Right lobe of liver (tissue), 6 donors: ENCODE measurements at regions not wholly inside any gene's neighbourhood (a gene's known extent, or its start where the extent isn't known, plus 50 kb on each side); places are given as distances from the start of the nearest gene placed in this dataset.

Source experiments
- ATAC-seq, 4 donors: fragments of 200-7000 bp; cut with Tn5 transposase; one replicate each; pipeline ENCODE4 v1.9.1; 2020; ENCODE audit warnings: mild to moderate bottlenecking in 4 of 4, moderate library complexity in 4 of 4
- DNase-seq, 3 donors: peaks; one replicate each; pipeline ENCODE4 v3.0.0-alpha.2; 2020
- H3K27ac ChIP-seq, 3 donors: fragments of 200-600 bp; one replicate each; pipeline ENCODE4 v1.8.0; 2022
- H3K27me3 ChIP-seq, 2 donors: fragments of 200-600 bp; one replicate each; pipeline ENCODE4 v1.8.0; 2022
- H3K36me3 ChIP-seq, 4 donors: fragments of 200-600 bp; sonication (generic) in 1 of 4; one replicate each; pipeline versions ENCODE4 v1.5.1 to v1.8.0; 2017 to 2022; ENCODE audit warnings: control low read depth in 1 of 4
- H3K4me1 ChIP-seq, 4 donors: fragments of 200-600 bp; sonication (generic) in 1 of 4; one replicate each; pipeline versions ENCODE4 v1.5.1 to v1.8.0; 2017 to 2022; ENCODE audit warnings: control low read depth in 1 of 4
- H3K4me3 ChIP-seq, 3 donors: fragments of 200-600 bp; one replicate each; pipeline ENCODE4 v1.8.0; 2022
- H3K9me3 ChIP-seq, 4 donors: fragments of 200-600 bp; sonication (generic) in 1 of 4; one replicate each; pipeline versions ENCODE4 v1.5.1 to v1.8.0; 2017 to 2022; ENCODE audit warnings: control low read depth in 1 of 4
- POLR2A ChIP-seq: fragments of 450-650 bp; IDR thresholded peaks from one replicate; pipeline ENCODE4 v1.6.1; 2017; ENCODE audit warnings: antibody characterized with exemption, mild to moderate bottlenecking
- WGBS: methylation state at CpG from one replicate; pipeline ENCODE4 v1.1.6; 2018; ENCODE audit warnings: low coverage, low lambda C conversion rate; ENCODE audit not compliant: insufficient coverage; ENCODE audit errors: missing lambda C conversion rate; 5-methylcytosine and 5-hydroxymethylcytosine counted together
- intact Hi-C, 2 donors: fragments of 100-400 bp; cut with DNase I; formaldehyde crosslinking; loops; one replicate each; pipeline versions ENCODE4 v1.11.2 to v1.14.1; 2022
- TF ChIP-seq, protein P1 (sequence below), 4 donors: fragments of 200-600 bp in 3 of 4; fragments of 450-650 bp in 1 of 4; IDR thresholded peaks; one replicate each; pipeline versions ENCODE4 v1.5.1 to v1.8.0; 2016 to 2022; ENCODE audit warnings: antibody characterized with exemption in 4 of 4, mild to moderate bottlenecking in 2 of 4
- donor health status: DM: no; HTN: yes; CAD: no.
- donor health status: DM: no; HTN: no; CAD: no.
- donor health status: DM: no; HTN: no; CAD: no.
- donor health status: DM: no; HTN: yes; CAD: no.
- donor health status: DM: no; HTN: yes; CAD: no.

DNA sequence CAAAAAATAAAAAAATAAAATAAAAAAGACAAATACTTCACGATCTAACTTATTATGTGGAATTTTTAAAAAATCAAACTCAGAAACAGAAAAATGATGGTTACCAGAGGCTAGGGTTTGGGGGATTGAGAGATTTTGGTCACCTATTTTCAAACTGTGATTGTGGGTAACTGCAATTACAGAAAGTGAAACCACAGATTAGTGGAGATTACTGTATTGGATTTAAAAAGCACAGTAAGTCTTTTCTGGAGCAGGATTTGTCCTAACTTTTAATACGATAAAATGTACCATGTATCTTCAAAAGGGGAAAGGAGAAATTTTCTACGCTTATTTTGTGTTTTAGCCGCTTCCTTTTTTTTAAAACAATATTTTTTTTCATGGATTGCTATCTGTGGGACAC lies 1204.9 kb upstream of the LRRTM3 start:
- intact Hi-C loops: no loop called here
- TF ChIP-seq, protein P1, sequence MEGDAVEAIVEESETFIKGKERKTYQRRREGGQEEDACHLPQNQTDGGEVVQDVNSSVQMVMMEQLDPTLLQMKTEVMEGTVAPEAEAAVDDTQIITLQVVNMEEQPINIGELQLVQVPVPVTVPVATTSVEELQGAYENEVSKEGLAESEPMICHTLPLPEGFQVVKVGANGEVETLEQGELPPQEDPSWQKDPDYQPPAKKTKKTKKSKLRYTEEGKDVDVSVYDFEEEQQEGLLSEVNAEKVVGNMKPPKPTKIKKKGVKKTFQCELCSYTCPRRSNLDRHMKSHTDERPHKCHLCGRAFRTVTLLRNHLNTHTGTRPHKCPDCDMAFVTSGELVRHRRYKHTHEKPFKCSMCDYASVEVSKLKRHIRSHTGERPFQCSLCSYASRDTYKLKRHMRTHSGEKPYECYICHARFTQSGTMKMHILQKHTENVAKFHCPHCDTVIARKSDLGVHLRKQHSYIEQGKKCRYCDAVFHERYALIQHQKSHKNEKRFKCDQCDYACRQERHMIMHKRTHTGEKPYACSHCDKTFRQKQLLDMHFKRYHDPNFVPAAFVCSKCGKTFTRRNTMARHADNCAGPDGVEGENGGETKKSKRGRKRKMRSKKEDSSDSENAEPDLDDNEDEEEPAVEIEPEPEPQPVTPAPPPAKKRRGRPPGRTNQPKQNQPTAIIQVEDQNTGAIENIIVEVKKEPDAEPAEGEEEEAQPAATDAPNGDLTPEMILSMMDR (IDR thresholded peaks at IDR 0.05): no peak
- no peak for TF ChIP-seq POLR2A

DNA sequence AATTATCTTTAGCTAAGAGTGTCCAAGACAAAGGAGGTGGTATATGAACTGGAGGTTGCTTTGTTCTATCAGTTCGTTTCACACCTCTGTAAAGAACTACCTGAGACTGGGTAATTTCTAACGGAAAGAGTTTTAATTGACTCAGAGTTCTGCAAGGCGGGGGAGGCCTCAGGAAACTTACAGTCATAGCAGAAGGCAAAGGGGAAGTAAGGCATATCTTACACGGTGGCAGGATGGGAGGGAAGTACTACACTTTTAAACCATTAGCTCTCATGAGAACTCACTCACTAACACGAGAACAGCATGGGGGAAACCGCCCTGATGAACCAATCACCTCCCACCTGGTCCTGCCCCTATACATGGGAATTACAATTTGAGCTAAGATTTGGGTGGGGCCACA lies 1202.3 kb upstream of the LRRTM3 start:
- Histone ChIP-seq H3K36me3 (no peaks in the 10 kb centered on the region), H3K27me3 (no peaks in the 10 kb centered on the region), H3K9me3 (no peaks in the 10 kb centered on the region), H3K4me3 (no peak overlapping the region), H3K4me1 (no peaks in the 10 kb centered on the region), H3K27ac (no peak overlapping the region)
- ATAC-seq (no peak), DNase-seq (no peak)
- 66% methylated on average over 5 of the region's 6 CpGs for WGBS
- intact Hi-C loops: no loop called here
- TF ChIP-seq, protein P1 (IDR thresholded peaks at IDR 0.05): no peak
- no peak for TF ChIP-seq POLR2A

More for the DNA sequence above, 1204.9 kb upstream of the LRRTM3 start:
- 57% methylated on average over 4 of the region's 4 CpGs for WGBS
- DNase-seq (no peak), ATAC-seq (no peak)
- Histone ChIP-seq H3K9me3 (no peaks in the 10 kb centered on the region), H3K4me3 (no peak overlapping the region), H3K4me1 (no peaks in the 10 kb centered on the region), H3K27ac (no peak overlapping the region), H3K27me3 (no peaks in the 10 kb centered on the region), H3K36me3 (no peaks in the 10 kb centered on the region)

DNA sequence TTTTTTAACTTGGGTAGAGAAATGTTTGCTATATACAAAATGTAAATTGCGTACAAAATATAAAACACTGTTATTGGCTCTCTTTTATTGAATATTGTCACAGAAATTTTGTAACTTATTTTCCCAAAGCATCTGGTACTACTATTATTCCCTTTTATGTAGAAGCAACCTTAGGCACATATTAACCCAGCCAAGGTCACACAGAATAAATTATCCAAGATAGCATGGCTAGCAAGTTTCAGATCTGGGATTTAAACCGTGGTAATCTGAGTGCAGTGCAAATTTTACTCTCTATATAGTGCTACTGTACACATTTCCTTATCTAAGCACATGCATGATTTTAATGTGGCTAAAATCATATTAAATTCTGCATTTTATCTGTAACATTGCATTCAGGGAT lies 1190.5 kb upstream of the LRRTM3 start:
- Histone ChIP-seq H3K4me3 (no peak overlapping the region), H3K36me3 (no peaks in the 10 kb centered on the region), H3K27me3 (no peaks in the 10 kb centered on the region), H3K27ac (no peak overlapping the region), H3K4me1 (no peaks in the 10 kb centered on the region), H3K9me3 (no peaks in the 10 kb centered on the region)
- no peak for TF ChIP-seq POLR2A
- TF ChIP-seq, protein P1 (IDR thresholded peaks at IDR 0.05): no peak
- ATAC-seq: peak in 1 of 4 donors; percentile 25
- WGBS: 54% methylated on average over 2 of the region's 2 CpGs
- no peak for DNase-seq
- intact Hi-C loops: no loop called here

DNA sequence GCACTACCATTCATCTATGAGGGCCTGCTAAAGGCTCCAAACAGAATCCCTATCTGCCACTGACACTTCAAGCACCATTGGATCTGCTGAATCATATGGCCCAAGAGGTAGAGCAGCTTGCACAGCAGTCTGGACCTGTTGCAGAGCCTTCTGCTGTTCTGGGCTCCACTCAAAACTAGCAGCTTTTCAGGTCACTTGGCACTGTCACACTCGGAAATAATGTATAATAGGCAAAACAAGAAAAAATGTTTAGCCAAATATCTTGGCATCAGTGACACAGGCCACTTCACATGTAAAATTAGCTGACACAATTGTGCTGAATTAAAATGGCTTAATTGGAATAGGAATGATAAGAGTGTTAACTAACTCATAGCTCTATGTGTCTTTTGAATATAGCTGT lies 1182.9 kb upstream of the LRRTM3 start:
- DNase-seq (no peak), ATAC-seq (no peak)
- 29% methylated on average over 1 of the region's 1 CpG for WGBS
- intact Hi-C loops: no loop called here
- Histone ChIP-seq H3K4me3 (no peak overlapping the region), H3K27me3 (no peaks in the 10 kb centered on the region), H3K4me1 (no peaks in the 10 kb centered on the region), H3K36me3 (no peaks in the 10 kb centered on the region), H3K27ac (no peak overlapping the region), H3K9me3 (no peaks in the 10 kb centered on the region)
- TF ChIP-seq, protein P1 (IDR thresholded peaks at IDR 0.05): no peak
- no peak for TF ChIP-seq POLR2A

DNA sequence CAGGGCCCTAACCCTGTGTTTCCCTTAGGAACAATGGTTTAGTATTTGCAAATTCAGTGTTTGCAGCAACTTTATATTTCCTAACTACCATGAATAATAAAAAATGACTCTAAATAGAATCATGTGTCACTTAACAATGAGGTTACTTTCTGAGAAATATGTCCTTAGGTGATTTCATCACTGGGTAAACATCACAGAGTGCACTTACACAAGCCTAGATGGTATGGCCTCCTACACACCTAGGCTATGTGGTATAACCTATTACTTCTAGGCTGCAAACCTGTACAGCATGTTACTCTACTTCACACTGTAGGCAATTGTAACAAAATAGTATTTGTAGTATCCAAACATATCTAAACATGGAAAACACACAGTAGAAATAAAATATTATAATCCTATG lies 1174.6 kb upstream of the LRRTM3 start:
- Histone ChIP-seq H3K27me3 (no peaks in the 10 kb centered on the region), H3K4me3 (no peak overlapping the region), H3K36me3 (no peaks in the 10 kb centered on the region), H3K9me3 (no peaks in the 10 kb centered on the region), H3K4me1 (no peaks in the 10 kb centered on the region), H3K27ac (no peak overlapping the region)
- ATAC-seq (no peak), DNase-seq (no peak)
- intact Hi-C loops: no loop called here
- TF ChIP-seq, protein P1 (IDR thresholded peaks at IDR 0.05): no peak
- TF ChIP-seq POLR2A: no peak
